PFSK-1 (cell line): ENCODE measurements at regions not wholly inside any gene's neighbourhood (a gene's known extent, or its start where the extent isn't known, plus 50 kb on each side); places are given as distances from the start of the nearest gene placed in this dataset.

Source experiments
- FOXP2 ChIP-seq: optimal IDR thresholded peaks from 2 replicates; pipeline ENCODE3; 2011; ENCODE audit warnings: borderline replicate concordance, control low read depth, inconsistent platforms; ENCODE audit not compliant: insufficient read depth; ENCODE audit errors: extremely low read length, extremely low read depth
- POLR2AphosphoS5 ChIP-seq: IDR thresholded peaks from 2 replicates; pipeline ENCODE4 v1.6.1; 2012; ENCODE audit warnings: low read depth, mild to moderate bottlenecking, control low read depth, low read length, moderate library complexity
- SIN3A ChIP-seq: IDR thresholded peaks from 2 replicates; pipeline ENCODE4 v1.6.1; 2012; ENCODE audit warnings: mild to moderate bottlenecking, low read length, moderate library complexity, borderline replicate concordance; ENCODE audit not compliant: insufficient read depth
- TAF1 ChIP-seq: IDR thresholded peaks from 2 replicates; pipeline ENCODE4 v1.6.1; 2012; ENCODE audit warnings: low read length, control low read depth, borderline replicate concordance; ENCODE audit not compliant: insufficient read depth
- TF ChIP-seq, protein P1 (sequence below), 2 experiments: IDR thresholded peaks; 2 replicates each; pipeline versions ENCODE4 v1.6.1 to v1.8.0; 2011 to 2012; ENCODE audit warnings: low read depth in 2 of 2, low read length in 2 of 2, control low read depth in 1 of 2, inconsistent platforms in 1 of 2, mild to moderate bottlenecking in 1 of 2, moderate library complexity in 1 of 2; ENCODE audit not compliant: insufficient read depth in 1 of 2

DNA sequence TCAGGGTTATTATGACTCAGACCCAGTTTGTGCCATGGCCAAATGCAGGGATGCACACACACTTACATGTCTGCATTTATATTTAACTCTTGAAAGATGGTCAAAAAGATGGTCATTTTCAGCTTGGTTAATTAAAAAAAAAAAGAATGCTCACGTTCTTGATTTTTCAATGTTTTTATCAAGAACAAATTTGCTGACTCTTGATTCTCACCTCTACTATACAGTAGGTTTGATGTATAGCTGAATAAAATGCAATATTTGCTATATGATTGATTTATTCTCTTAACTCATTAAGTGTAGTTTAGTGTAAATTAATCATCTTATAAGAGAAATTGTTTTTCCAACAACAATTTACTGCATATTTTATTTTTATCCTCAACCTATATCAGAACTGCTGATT, 160.4 kb downstream of the SLIT2 start:
- TF ChIP-seq, protein P1, sequence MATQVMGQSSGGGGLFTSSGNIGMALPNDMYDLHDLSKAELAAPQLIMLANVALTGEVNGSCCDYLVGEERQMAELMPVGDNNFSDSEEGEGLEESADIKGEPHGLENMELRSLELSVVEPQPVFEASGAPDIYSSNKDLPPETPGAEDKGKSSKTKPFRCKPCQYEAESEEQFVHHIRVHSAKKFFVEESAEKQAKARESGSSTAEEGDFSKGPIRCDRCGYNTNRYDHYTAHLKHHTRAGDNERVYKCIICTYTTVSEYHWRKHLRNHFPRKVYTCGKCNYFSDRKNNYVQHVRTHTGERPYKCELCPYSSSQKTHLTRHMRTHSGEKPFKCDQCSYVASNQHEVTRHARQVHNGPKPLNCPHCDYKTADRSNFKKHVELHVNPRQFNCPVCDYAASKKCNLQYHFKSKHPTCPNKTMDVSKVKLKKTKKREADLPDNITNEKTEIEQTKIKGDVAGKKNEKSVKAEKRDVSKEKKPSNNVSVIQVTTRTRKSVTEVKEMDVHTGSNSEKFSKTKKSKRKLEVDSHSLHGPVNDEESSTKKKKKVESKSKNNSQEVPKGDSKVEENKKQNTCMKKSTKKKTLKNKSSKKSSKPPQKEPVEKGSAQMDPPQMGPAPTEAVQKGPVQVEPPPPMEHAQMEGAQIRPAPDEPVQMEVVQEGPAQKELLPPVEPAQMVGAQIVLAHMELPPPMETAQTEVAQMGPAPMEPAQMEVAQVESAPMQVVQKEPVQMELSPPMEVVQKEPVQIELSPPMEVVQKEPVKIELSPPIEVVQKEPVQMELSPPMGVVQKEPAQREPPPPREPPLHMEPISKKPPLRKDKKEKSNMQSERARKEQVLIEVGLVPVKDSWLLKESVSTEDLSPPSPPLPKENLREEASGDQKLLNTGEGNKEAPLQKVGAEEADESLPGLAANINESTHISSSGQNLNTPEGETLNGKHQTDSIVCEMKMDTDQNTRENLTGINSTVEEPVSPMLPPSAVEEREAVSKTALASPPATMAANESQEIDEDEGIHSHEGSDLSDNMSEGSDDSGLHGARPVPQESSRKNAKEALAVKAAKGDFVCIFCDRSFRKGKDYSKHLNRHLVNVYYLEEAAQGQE (IDR thresholded peaks at IDR 0.05; ENCODE audit: insufficient read depth in 1 of 2, low read depth in 2 of 2, low read length in 2 of 2): no peak
- TF ChIP-seq FOXP2: no peak
- TF ChIP-seq SIN3A: no peak
- no peak for TF ChIP-seq TAF1
- no peak for TF ChIP-seq POLR2AphosphoS5

DNA sequence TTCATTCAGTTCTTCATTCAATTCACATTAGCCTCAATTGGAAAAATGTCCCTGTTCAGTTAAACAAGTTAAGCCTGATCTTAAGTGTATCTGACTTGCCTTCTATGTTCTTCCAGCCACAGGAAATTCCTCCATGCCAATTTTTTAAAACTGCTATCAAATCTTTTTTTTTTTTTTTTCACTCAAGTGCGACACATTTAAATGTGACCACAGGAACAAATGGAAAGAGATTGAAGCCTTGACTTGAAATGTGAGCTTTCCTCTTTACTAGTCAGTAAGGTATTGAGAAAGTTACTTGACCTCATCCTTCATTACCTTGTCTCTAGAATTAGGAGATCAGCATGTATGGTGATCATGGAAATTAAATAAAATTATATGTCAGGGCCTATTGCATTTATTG, 165.1 kb downstream of the SLIT2 start:
- no peak for TF ChIP-seq FOXP2
- no peak for TF ChIP-seq SIN3A
- TF ChIP-seq, protein P1 (IDR thresholded peaks at IDR 0.05; ENCODE audit: insufficient read depth in 1 of 2, low read depth in 2 of 2, low read length in 2 of 2): no peak
- TF ChIP-seq TAF1: no peak
- no peak for TF ChIP-seq POLR2AphosphoS5

DNA sequence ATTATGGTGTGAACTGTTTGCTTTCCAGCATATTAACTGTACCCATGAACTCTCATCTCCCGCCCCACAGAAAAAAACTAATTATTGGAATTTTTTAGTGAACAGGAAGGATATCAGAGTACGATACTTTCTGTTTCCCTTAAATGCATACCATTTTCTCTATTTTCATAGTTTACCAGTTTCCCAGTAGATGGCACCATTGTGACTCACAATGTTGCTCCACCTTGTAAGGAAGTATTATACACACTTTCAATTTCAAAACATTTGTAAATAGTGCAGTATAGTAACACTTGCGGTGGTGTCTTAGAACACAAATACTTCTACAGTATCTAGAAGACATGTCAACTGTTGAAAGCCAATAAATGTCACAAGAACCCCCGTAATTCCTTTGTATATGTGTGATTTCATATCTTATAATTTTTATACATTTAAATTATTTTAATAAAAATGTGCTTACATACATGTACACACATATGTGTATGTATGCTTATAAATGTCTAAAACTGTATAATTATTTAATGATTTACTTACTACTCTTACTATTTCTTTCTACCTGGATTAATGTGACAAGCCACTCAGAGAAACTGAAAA, 167.3 kb downstream of the SLIT2 start:
- TF ChIP-seq POLR2AphosphoS5 (no peak), FOXP2 (no peak), SIN3A (no peak), TAF1 (no peak)
- TF ChIP-seq, protein P1 (IDR thresholded peaks at IDR 0.05; ENCODE audit: insufficient read depth in 1 of 2, low read depth in 2 of 2, low read length in 2 of 2): no peak

DNA sequence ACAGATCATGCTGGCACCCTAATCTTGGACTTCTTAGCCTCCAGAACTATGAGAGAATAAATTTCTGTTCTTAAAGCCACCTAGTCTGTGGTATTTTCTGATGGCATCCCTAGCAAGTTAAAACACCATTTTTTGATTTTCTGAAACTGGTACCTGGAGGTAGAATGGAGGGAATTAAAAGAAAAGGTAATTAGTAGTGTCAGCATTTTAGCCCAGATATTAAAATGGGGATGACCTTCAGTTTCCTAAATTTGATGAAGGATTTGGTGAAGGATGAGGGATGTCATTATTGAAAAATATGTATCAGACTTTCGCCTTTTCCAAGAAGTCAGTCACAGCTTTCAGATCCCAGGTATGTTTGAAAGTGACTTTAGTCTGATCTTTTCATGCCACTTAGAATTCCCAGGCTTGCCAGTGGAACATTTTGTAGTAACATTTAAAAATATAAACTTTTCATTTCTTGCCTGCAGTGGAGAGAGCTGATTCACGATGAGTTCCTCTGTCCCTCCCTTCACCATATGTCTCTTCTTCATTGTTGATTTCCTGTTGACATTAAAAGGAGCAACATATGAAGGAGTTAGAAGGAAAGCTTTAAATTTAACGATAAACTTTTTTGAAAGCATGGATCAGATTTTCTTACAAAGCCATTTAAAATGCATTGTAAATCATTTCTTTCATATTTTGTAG, 169.4 kb downstream of the SLIT2 start:
- TF ChIP-seq TAF1 (no peak), FOXP2 (no peak), POLR2AphosphoS5 (no peak), SIN3A (no peak)
- TF ChIP-seq, protein P1 (IDR thresholded peaks at IDR 0.05; ENCODE audit: insufficient read depth in 1 of 2, low read depth in 2 of 2, low read length in 2 of 2): no peak
